MM.1S (cell line): ENCODE measurements at regions not wholly inside any gene's neighbourhood (a gene's known extent, or its start where the extent isn't known, plus 50 kb on each side); places are given as distances from the start of the nearest gene placed in this dataset.

ENCODE experiments used
- DNase-seq: peaks from one replicate; pipeline ENCODE4 v3.0.0-alpha.2; 2015
- H2AFZ ChIP-seq: fragments of 300-600 bp; sonication (generic); 2 replicates; pipeline ENCODE4 v1.6.0; 2016; ENCODE audit warnings: antibody characterized with exemption, low read length
- H3F3A ChIP-seq: fragments of 300-600 bp; sonication (generic); 2 replicates; pipeline ENCODE4 v1.6.1; 2016; ENCODE audit warnings: mild to moderate bottlenecking, antibody characterized with exemption, low read length, moderate library complexity, mixed read lengths; ENCODE audit not compliant: insufficient read depth
- H3K27ac ChIP-seq: fragments of 300-600 bp; sonication (generic); 2 replicates; pipeline ENCODE4 v1.5.1; 2016; ENCODE audit warnings: mild to moderate bottlenecking, low read length
- H3K27me3 ChIP-seq: fragments of 300-600 bp; sonication (generic); replicated peaks from 2 replicates; pipeline ENCODE4 v1.6.0; 2016; ENCODE audit warnings: low read length; ENCODE audit not compliant: insufficient read depth
- H3K36me3 ChIP-seq: fragments of 300-600 bp; sonication (generic); replicated peaks from 2 replicates; pipeline ENCODE4 v1.6.1; 2016; ENCODE audit warnings: mild to moderate bottlenecking, low read length, mixed read lengths; ENCODE audit not compliant: insufficient read depth
- H3K4me1 ChIP-seq: fragments of 300-600 bp; sonication (generic); 2 replicates; pipeline ENCODE4 v1.6.1; 2016; ENCODE audit warnings: low read length, mixed read lengths
- H3K4me2 ChIP-seq: fragments of 300-600 bp; sonication (generic); 2 replicates; pipeline ENCODE4 v1.6.0; 2016; ENCODE audit warnings: low read depth, low read length
- H3K4me3 ChIP-seq: fragments of 300-600 bp; sonication (generic); 2 replicates; pipeline ENCODE4 v1.5.1; 2016; ENCODE audit warnings: low read length, mixed read lengths
- H3K79me2 ChIP-seq: fragments of 300-600 bp; sonication (generic); 2 replicates; pipeline ENCODE4 v1.6.1; 2016; ENCODE audit warnings: mixed run types, low read length, mixed read lengths
- H3K9ac ChIP-seq: fragments of 300-600 bp; sonication (generic); 2 replicates; pipeline ENCODE4 v1.6.1; 2016; ENCODE audit warnings: low read length, mixed read lengths
- H3K9me2 ChIP-seq: fragments of 300-600 bp; sonication (generic); replicated peaks from 2 replicates; pipeline ENCODE4 v1.6.1; 2016; ENCODE audit warnings: mild to moderate bottlenecking, low read length, mixed read lengths; ENCODE audit not compliant: insufficient read depth
- H3K9me3 ChIP-seq: fragments of 300-600 bp; sonication (generic); replicated peaks from 2 replicates; pipeline ENCODE4 v1.6.1; 2016; ENCODE audit warnings: mild to moderate bottlenecking, low read length, mixed read lengths; ENCODE audit not compliant: insufficient read depth
- H4K20me1 ChIP-seq: fragments of 300-600 bp; sonication (generic); 2 replicates; pipeline ENCODE4 v1.6.1; 2016; ENCODE audit warnings: mild to moderate bottlenecking, low read length, moderate library complexity, mixed read lengths; ENCODE audit not compliant: insufficient read depth
- CTCF ChIP-seq: fragments of 300-600 bp; sonication (generic); IDR thresholded peaks from 2 replicates; pipeline ENCODE4 v1.5.1; 2016; ENCODE audit warnings: antibody characterized with exemption, low read length, mixed read lengths
- EZH2 ChIP-seq: fragments of 300-600 bp; sonication (generic); optimal IDR thresholded peaks from 2 replicates; pipeline ENCODE3; 2017; ENCODE audit warnings: low read depth, mild to moderate bottlenecking, antibody characterized with exemption, low read length, mixed read lengths
- EZH2phosphoT487 ChIP-seq: fragments of 300-600 bp; sonication (generic); IDR thresholded peaks from 2 replicates; pipeline ENCODE4 v1.6.1; 2018; ENCODE audit warnings: antibody characterized with exemption, low read length

DNA sequence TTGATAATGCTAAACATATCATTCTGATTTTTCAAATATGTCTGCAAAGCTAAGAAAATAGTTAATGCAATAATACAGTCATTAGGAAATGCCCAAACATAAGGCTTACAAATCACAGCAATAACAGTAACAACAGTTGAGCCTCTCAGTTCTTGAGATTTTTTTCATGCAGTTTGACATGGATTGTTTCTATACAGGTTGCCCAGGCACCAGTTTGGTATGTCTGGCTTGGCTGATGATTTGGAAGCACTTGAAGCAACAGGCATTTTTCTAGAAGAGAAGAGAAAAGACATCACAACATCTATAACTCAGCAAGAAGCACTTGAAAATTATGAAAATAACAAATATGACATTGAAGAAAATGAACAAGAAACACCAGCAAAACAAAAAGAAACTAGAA, 78.7 kb upstream of the COL6A5 start:
- H4K20me1 ChIP-seq: no peaks in the 10 kb centered on the region
- H3K27me3 ChIP-seq: no peaks in the 10 kb centered on the region
- no peak overlapping the region for H3K9ac ChIP-seq

DNA sequence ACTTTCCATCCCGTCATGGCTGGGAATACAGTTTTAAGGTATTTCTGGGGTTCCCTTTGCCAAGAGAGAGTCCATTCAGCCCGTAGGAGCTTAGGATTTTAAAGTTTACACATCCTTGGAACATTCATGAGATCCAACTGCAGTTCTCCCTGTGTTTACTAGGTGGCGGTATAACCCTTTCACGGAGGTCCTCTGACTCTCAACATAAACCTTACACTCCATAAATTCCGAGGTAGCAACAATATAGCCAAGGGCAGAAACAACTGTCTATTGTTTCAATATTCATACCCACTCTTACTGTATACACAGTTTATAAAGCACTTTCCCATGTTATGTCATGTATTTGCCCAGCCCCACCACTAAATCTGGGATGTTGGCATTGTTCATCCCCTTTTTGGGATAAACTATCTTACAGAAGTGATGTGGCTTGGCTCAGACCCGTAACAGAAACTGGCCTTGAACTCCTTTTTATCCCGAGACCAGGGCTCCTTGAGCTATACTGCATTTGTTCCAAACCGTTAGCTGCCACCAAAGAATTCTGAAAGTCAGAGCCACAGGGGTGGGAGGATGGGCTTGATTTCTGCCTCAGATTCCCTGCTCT, 69.2 kb upstream of the COL6A5 start:
- DNase-seq: peak; percentile 55
- no peak for TF ChIP-seq EZH2phosphoT487
- peak; percentile 89 for TF ChIP-seq CTCF
- H3K9me3 ChIP-seq: no peaks in the 10 kb centered on the region
- no peaks in the 10 kb centered on the region for H3K4me1 ChIP-seq
- no peaks in the 10 kb centered on the region for H3K36me3 ChIP-seq
- no peaks in the 10 kb centered on the region for H3F3A ChIP-seq
- H3K27me3 ChIP-seq: no peaks in the 10 kb centered on the region
- H3K4me3 ChIP-seq: no peak overlapping the region
- no peak overlapping the region for H3K9ac ChIP-seq
- H3K4me2 ChIP-seq: no peak overlapping the region
- H2AFZ ChIP-seq: no peak overlapping the region
- no peaks in the 10 kb centered on the region for H4K20me1 ChIP-seq
- H3K79me2 ChIP-seq: no peaks in the 10 kb centered on the region
- H3K27ac ChIP-seq: no peak overlapping the region
- no peaks in the 10 kb centered on the region for H3K9me2 ChIP-seq

More for the DNA sequence above, 78.7 kb upstream of the COL6A5 start:
- Histone ChIP-seq H3K4me3 (no peak overlapping the region), H3K36me3 (no peaks in the 10 kb centered on the region), H3K9me3 (no peaks in the 10 kb centered on the region), H3K4me2 (no peak overlapping the region), H2AFZ (no peak overlapping the region), H3F3A (no peaks in the 10 kb centered on the region), H3K27ac (no peak overlapping the region), H3K9me2 (no peaks in the 10 kb centered on the region), H3K79me2 (no peaks in the 10 kb centered on the region), H3K4me1 (no peaks in the 10 kb centered on the region)
- no peak for TF ChIP-seq EZH2phosphoT487
- TF ChIP-seq EZH2: no peak
- TF ChIP-seq CTCF: no peak
- no peak for DNase-seq

DNA sequence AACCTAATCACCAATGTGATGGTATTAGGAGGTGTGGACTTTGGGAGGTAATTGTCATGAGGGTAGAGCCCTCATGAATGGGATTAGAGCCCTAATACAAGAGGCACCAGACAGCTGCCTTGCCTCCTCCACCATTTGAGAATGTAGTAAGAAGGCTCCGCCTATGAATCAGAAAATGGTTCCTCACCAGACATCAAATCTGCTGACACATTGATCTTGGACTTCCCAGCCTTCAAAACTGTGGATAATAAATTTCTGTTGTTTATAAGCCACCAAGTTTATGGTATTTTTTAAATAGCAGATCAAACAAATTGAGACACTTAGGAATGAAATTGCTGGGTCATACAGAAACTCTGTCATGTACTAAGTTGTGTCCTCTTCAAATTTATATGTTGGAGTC, 56.8 kb upstream of the COL6A5 start:
- Histone ChIP-seq H4K20me1 (no peaks in the 10 kb centered on the region), H3K9ac (no peak overlapping the region), H3K79me2 (no peaks in the 10 kb centered on the region), H3K36me3 (no peaks in the 10 kb centered on the region), H3K27ac (no peak overlapping the region), H3K9me2 (0 out of 2 replicates have a peak, but pooled peaks cover 4% of the 10 kb centered on the region), H2AFZ (no peak overlapping the region), H3F3A (no peaks in the 10 kb centered on the region), H3K4me2 (no peak overlapping the region), H3K4me3 (no peak overlapping the region), H3K27me3 (no peaks in the 10 kb centered on the region), H3K4me1 (0 out of 2 replicates have a peak, but pooled peaks cover 4% of the 10 kb centered on the region), H3K9me3 (no peaks in the 10 kb centered on the region)
- DNase-seq: no peak
- TF ChIP-seq EZH2 (no peak), CTCF (no peak), EZH2phosphoT487 (no peak)
